ENCODE measurements at regions not wholly inside any gene's neighbourhood (a gene's known extent, or its start where the extent isn't known, plus 50 kb on each side); places are given as distances from the start of the nearest gene placed in this dataset.

DNA sequence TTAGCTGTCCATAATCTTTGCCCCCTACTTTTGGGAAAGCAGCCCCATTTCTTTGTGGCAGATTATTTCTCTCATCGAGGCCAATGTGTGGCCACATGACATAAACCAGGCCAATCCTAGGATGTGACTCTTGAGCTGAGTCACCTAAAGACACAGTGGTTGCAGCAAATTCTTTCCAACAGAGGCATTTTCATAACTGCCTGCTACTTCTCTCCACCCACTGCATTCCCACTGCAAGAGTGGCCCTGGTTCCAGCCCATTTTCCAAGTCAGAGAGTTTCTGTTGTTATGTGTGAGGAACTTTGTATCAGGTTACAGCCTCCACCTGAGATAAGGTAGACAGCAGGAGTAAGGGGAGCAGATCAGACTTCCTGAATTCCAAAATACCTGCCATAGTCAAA lies 195.2 kb downstream of the RGS9 start:
- TF ChIP-seq TARDBP (IDR thresholded peaks at IDR 0.05) (no peak), SP1 (IDR thresholded peaks at IDR 0.05) (no peak), FOXK2 (IDR thresholded peaks at IDR 0.05) (no peak), ARNT (IDR thresholded peaks at IDR 0.05) (no peak), CTBP1 (IDR thresholded peaks at IDR 0.05; ENCODE audit: borderline replicate concordance) (no peak), HDGF (IDR thresholded peaks at IDR 0.05; ENCODE audit: borderline replicate concordance) (no peak)

All from HEK293T (cell line).